Right lobe of liver (tissue), 6 donors: ENCODE measurements at regions not wholly inside any gene's neighbourhood (a gene's known extent, or its start where the extent isn't known, plus 50 kb on each side); places are given as distances from the start of the nearest gene placed in this dataset.

Experiments
- ATAC-seq, 4 donors: fragments of 200-7000 bp; cut with Tn5 transposase; one replicate each; pipeline ENCODE4 v1.9.1; 2020; ENCODE audit warnings: mild to moderate bottlenecking in 4 of 4, moderate library complexity in 4 of 4
- DNase-seq, 3 donors: peaks; one replicate each; pipeline ENCODE4 v3.0.0-alpha.2; 2020
- H3K27ac ChIP-seq, 3 donors: fragments of 200-600 bp; one replicate each; pipeline ENCODE4 v1.8.0; 2022
- H3K27me3 ChIP-seq, 2 donors: fragments of 200-600 bp; one replicate each; pipeline ENCODE4 v1.8.0; 2022
- H3K36me3 ChIP-seq, 4 donors: fragments of 200-600 bp; sonication (generic) in 1 of 4; one replicate each; pipeline versions ENCODE4 v1.5.1 to v1.8.0; 2017 to 2022; ENCODE audit warnings: control low read depth in 1 of 4
- H3K4me1 ChIP-seq, 4 donors: fragments of 200-600 bp; sonication (generic) in 1 of 4; one replicate each; pipeline versions ENCODE4 v1.5.1 to v1.8.0; 2017 to 2022; ENCODE audit warnings: control low read depth in 1 of 4
- H3K4me3 ChIP-seq, 3 donors: fragments of 200-600 bp; one replicate each; pipeline ENCODE4 v1.8.0; 2022
- H3K9me3 ChIP-seq, 4 donors: fragments of 200-600 bp; sonication (generic) in 1 of 4; one replicate each; pipeline versions ENCODE4 v1.5.1 to v1.8.0; 2017 to 2022; ENCODE audit warnings: control low read depth in 1 of 4
- CTCF ChIP-seq, 4 donors: fragments of 200-600 bp in 3 of 4; fragments of 450-650 bp in 1 of 4; IDR thresholded peaks; one replicate each; pipeline versions ENCODE4 v1.5.1 to v1.8.0; 2016 to 2022; ENCODE audit warnings: antibody characterized with exemption in 4 of 4, mild to moderate bottlenecking in 2 of 4
- POLR2A ChIP-seq: fragments of 450-650 bp; IDR thresholded peaks from one replicate; pipeline ENCODE4 v1.6.1; 2017; ENCODE audit warnings: antibody characterized with exemption, mild to moderate bottlenecking
- WGBS: methylation state at CpG from one replicate; pipeline ENCODE4 v1.1.6; 2018; ENCODE audit warnings: low coverage, low lambda C conversion rate; ENCODE audit not compliant: insufficient coverage; ENCODE audit errors: missing lambda C conversion rate; 5-methylcytosine and 5-hydroxymethylcytosine counted together
- intact Hi-C, 2 donors: fragments of 100-400 bp; cut with DNase I; formaldehyde crosslinking; loops; one replicate each; pipeline versions ENCODE4 v1.11.2 to v1.14.1; 2022
- donor health status: DM: no; HTN: yes; CAD: no.
- donor health status: DM: no; HTN: no; CAD: no.
- donor health status: DM: no; HTN: no; CAD: no.
- donor health status: DM: no; HTN: yes; CAD: no.
- donor health status: DM: no; HTN: yes; CAD: no.

- DNase-seq: no peak
- intact Hi-C loops: no loop called here
- TF ChIP-seq CTCF (IDR thresholded peaks at IDR 0.05) (no peak), POLR2A (no peak)
- Histone ChIP-seq H3K27ac (no peak overlapping the region), H3K4me1 (no peaks in the 10 kb centered on the region), H3K27me3 (no peaks in the 10 kb centered on the region), H3K4me3 (no peak overlapping the region), H3K36me3 (no peaks in the 10 kb centered on the region), H3K9me3 (no peaks in the 10 kb centered on the region)
- no peak for ATAC-seq
- WGBS: 6% methylated on average over 2 of the region's 2 CpGs
Measured at GRCh38 chr3:5725801-5726200, 538.3 kb downstream of the EDEM1 start.

GRCh38 chr3:5726621-5727020 is 539.1 kb downstream of the EDEM1 start:
- no peak for ATAC-seq

DNA sequence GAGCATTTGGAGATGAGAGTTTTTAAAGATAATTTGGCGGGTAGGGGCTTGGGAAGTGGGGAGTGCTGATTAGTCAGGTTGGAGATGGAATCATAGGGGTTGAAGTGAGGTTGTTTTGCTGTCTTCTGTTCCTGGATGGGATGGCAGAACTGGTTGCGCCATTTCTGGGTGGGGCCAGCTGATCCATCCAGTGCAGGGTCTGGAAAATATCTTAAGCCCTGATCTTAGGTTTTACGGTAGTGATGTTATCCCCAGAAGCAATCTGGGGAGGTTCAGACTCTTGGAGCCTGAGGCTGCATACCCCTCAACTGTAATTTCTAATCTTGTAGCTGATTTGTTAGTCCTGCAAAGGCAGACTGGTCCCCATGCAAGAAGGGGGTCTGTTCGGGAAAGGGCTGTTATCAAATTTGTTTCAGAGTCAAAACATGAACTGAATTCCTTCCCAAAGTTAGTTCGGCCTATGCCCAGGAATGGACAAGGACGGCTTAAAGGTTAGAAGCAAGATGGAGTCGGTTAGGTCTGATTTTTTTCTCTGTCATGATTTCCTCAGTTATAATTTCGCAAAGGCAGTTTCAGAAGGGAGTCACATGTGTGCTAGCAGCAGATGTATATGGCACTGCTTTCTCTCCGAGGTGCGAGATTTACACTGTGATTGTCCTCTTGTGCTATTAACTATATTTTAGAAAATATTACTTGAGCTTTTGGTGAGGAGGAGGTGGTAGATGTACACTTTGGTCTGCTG is 540.4 kb downstream of the EDEM1 start:
- Histone ChIP-seq H3K27ac (no peak overlapping the region), H3K4me1 (no peaks in the 10 kb centered on the region), H3K27me3 (no peaks in the 10 kb centered on the region), H3K9me3 (no peaks in the 10 kb centered on the region), H3K4me3 (no peak overlapping the region), H3K36me3 (no peaks in the 10 kb centered on the region)
- TF ChIP-seq POLR2A (no peak), CTCF (IDR thresholded peaks at IDR 0.05) (no peak)
- intact Hi-C loops: no loop called here
- ATAC-seq (no peak), DNase-seq (no peak)
- WGBS: 52% methylated on average over 9 of the region's 10 CpGs

More at GRCh38 chr3:5726621-5727020, 539.1 kb downstream of the EDEM1 start:
- Histone ChIP-seq H3K9me3 (no peaks in the 10 kb centered on the region), H3K36me3 (no peaks in the 10 kb centered on the region), H3K27ac (no peak overlapping the region), H3K27me3 (no peaks in the 10 kb centered on the region), H3K4me3 (no peak overlapping the region), H3K4me1 (no peaks in the 10 kb centered on the region)
- 49% methylated on average over 5 of the region's 5 CpGs for WGBS
- no peak for TF ChIP-seq CTCF (IDR thresholded peaks at IDR 0.05)
- no peak for TF ChIP-seq POLR2A
- DNase-seq: no peak
- intact Hi-C loops: no loop called here

- TF ChIP-seq POLR2A (no peak), CTCF (IDR thresholded peaks at IDR 0.05) (no peak)
- intact Hi-C loops: no loop called here
- H3K27ac ChIP-seq: no peak overlapping the region
- H3K36me3 ChIP-seq: no peaks in the 10 kb centered on the region
- WGBS: 39% methylated on average over 4 of the region's 4 CpGs
- DNase-seq: no peak
- H3K4me1 ChIP-seq: no peaks in the 10 kb centered on the region
- H3K27me3 ChIP-seq: no peaks in the 10 kb centered on the region
- H3K9me3 ChIP-seq: no peaks in the 10 kb centered on the region
- ATAC-seq: no peak
- no peak overlapping the region for H3K4me3 ChIP-seq
Measured at GRCh38 chr3:5729852-5730251, 542.3 kb downstream of the EDEM1 start.
